GM19324 (cell line): ENCODE measurements at regions not wholly inside any gene's neighbourhood (a gene's known extent, or its start where the extent isn't known, plus 50 kb on each side); places are given as distances from the start of the nearest gene placed in this dataset.

Experiments used
- ATAC-seq: cut with Tn5 transposase; IDR thresholded peaks from one replicate; pipeline ENCODE4 v1.9.1; 2021; ENCODE audit warnings: mild to moderate bottlenecking, moderate library complexity; ENCODE audit not compliant: unreplicated experiment, low FRiP score

DNA sequence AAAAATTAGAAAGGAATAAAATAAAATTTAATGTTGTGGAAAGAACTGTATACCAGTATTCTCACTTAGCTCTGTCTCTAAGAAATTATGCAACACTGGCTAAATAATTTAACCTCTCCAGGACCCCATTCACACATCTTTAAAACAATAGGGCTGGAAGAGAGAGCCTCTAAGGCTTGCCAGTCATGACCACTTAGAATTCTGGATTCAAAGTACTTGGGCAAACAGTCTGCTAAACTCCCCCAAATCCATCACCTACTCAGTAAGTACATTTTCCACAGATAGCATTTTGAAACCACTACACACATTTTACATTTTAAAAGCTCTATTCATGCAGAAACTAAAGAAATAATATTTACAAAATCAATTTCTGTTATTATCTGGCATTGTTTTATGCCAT is 291.7 kb downstream of the TMEM167A start:
- ATAC-seq = no peak

DNA sequence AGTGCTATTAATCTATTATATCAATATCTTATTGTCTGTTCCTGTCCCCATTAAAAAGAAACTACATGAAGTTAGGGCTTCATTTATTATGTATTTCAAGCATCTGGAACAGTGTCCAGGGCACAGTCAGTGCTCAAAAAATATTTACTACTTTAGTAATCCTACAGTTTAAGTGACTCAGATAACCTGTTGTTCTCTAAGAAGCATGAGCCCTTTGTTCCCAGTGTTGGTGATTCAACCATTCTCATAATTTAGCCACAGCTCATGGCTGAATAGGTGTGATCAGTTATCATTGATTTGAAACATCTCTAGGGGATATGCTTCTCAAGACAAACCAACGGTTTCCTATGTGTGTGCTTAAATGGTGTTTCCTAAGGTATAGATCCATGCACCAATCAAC is 292.7 kb downstream of the TMEM167A start:
- no peak for ATAC-seq

DNA sequence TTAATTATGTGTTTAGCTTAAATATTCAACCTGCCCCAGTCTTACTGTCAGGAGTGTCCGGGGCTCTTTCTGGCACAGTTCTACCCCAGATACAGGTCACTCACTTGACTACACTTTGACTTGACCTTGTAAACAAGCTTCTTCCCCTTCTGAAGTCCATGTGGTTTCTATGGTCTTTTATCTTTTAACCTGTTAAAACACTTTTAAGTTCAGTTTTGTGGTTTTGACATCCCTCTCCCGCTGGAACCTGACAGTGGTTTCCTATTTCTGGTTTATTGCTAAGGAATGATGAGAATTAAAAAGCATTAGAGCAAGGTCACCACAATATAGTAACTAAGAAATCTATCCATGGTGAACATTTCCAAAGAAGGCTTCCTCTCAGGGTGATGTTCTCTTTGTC is 300.1 kb downstream of the TMEM167A start:
- ATAC-seq = no peak

DNA sequence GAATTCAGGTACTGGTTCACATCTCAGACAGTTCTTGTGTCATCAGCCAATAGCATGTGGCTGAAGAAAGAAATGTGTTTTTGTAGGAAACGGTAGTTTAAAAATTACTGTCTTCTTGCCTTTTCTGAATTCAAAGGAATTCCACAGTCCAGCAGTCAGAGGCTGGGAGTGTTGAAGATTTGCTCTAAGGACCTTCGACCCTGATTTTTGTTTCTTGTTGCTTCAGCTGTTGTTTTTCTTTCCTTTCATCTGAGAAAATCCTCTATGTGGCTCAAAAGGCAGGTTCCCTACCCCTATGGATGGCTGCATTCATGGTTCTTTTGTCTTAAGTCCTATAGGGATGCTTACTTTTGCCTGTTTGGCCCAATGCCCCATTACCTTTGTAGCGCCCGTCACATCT is 304.9 kb downstream of the TMEM167A start:
- ATAC-seq = no peak

DNA sequence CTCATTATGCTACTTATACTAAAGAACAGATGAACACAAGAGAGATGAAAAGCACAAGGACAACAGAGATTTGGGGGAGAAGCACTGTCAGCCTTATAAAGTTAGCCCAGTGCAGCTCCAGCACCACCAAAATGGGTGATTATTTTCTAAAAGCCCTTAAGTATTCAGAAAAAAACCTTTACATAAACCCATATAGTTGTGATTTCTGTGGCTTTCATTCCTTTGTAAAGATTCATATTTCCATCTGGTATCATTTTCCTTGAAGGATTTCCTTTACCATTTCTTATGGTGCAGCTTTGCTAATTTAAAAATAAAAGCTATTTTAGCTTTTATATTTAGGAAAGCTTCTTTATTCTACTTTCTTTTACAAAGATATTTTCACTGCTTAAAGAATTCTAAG is 311.0 kb downstream of the TMEM167A start:
- ATAC-seq = no peak

DNA sequence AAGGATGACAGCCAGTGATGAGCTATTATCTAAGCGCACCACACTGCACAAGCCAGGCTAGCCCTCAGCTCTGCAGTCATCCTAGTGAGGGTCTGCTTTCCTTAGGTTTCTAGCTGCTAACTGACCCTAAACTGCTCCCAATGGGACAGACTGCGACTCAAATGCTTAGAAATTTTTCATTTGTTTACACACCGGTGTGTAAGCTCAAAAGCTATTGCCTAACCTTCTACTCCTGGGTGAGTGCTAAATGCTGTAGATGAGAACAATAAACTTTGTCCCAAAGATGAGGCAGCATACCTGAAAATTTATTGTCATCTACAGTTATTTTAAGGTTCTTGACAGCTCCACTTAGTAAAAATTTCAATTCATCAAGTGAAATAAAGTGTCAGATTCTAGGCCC is 311.4 kb downstream of the TMEM167A start:
- ATAC-seq = no peak

DNA sequence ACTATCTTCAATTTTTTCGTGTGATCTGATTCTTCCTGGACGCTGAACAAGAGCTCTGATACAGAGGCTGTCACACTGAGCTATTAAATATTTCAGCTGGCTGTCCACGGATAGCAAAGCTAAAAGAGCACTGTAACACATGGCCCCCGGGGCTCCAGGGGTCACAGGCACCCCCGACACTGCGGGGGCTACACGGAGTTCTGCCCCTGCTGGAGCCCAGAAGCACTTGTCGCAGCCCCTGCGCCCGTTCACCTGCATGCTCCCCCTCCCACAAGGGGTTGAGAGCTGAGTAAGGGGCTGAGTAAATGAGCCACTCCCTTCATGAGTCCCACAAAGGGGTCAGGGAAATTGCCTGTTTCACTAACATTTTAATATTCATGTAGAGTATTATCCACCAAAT is 316.3 kb downstream of the TMEM167A start:
- ATAC-seq = no peak

DNA sequence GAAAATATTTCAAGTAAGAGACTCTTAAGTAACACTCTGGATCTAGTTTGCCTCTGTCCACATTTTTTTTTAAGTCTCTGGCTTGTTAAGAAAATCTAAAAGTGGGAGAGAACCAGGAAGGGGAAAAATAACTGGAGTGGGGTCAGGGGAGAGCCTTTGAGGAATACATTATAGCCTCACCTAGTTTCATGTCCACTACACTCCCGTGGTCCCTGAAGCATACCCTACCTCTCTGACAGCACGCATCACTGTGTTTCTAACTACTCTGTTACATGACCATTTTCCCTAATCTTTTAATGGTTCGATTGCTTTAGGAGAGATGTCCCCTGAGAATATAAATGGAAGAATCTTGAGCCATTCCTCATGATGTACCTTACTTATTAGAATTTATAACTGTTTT is 318.3 kb downstream of the TMEM167A start:
- no peak for ATAC-seq

DNA sequence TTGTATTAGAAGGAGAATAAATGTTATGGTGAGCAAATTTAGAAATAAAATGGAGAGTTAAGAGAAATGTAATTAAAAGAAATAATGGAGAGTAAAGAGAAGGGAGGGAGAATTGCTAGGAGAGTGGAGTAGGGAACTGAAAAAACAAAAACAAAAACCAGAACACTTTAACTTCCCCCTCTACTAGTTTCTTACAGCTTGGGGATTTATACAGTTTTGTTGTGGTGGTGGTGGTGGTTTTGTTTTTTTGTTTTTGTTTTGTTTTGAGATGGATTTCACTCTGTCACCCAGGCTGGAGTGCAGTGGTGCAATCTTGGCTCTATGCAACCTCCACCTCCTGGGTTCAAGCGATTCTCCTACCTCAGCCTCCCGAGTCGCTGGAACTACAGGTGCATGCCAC is 322.4 kb downstream of the TMEM167A start:
- peak; percentile 72 for ATAC-seq

DNA sequence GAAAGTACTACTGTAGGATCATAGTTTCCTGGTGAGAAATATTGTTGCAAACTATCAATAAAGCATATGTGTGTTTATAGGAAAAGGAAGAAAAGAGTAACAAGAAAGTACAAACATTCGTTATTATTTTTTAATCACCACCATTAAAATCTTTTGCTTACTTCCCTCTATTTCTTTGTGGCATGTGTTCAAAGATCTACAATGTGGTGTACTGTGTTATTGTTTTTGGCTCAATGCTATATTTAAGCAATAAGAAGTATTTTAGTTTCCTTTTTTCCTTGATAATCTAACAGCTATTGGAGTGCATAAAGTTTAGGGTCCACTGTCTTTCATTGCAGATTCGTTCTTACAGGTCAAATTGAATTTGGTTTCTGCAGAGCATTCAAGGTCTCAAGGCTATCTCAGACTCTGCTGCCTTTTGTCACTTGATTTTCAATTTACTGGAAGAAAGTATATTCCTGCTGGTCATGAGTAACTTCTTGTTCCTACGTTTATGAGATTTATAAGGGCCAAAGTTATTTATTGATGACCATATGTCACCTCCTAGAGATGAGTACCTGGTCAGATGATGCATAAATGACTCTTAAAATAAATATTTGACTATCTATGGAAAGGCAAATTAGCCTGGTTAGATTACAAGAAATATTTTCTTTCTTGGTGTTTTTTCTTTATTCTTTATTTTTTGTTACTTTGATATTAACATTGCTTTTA is 323.0 kb downstream of the TMEM167A start:
- ATAC-seq = no peak

DNA sequence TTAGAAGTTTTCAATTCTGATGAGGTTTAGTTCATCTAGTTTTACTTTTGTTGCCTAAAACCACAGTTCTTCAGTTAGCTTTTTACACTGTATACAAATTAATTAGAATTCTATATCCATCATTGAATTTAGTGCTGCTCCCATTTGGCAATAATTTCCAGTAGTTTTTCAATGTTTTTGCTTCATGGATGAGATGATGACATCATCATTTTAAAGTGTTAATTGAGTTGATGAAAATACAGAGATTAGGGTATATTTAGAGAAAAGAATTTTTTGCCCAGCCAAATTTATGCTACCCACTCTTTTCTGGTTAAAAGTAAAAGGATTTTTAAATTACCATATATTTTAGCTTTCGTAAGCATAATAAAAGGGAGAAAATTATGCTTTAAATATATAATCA is 323.8 kb downstream of the TMEM167A start:
- no peak for ATAC-seq

DNA sequence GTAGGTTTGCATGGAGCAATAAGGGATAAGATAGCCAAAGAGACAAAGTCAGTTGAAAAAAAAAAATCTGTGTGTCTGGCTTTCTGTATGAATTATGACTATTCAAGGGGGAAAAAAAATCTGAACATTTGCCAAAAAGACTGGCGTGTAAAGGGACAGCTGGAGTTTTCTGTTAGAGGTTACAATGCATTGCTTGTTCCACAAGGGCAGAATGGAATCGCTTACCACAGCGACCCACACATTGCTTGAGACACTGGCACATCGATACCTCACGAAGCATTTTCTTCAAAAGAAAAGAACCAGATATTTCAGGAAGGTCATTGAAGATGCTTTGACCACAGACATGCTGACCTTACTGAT is 327.8 kb downstream of the TMEM167A start:
- no peak for ATAC-seq

DNA sequence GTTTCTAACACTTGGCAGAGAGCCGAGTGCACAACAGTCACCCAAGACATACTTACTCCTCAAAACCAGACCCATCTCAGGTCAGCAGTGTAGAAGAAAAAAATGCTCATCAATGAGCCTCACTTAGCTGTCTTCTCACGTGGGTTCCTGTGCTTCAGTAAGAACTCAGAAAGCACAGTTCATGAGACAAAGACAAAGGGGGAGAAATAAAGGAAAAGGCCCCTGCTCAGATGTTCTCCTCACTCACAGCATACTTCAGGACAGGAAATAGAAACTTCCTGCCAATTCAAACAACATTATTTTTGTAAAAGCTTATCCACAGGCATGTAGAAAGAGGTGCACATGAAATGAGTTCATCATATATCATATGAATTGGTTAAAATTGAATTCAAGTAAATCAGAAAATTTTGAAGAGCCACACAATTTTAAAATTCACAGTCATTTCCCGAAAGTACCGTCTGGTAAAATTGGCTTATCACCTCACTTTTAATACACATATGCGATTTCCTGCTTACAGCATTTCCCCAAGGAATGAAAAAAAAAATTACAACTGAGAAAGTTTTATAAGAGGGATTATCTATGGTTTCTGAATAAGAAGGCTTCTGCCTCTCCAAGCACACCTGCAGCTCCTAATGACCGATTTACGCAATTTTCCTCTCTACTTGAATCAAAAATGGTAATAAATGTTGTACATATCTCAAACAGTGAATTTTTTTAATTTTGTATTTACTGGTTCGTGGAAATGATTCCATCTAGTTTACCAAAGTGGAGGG is 328.3 kb downstream of the TMEM167A start:
- no peak for ATAC-seq

DNA sequence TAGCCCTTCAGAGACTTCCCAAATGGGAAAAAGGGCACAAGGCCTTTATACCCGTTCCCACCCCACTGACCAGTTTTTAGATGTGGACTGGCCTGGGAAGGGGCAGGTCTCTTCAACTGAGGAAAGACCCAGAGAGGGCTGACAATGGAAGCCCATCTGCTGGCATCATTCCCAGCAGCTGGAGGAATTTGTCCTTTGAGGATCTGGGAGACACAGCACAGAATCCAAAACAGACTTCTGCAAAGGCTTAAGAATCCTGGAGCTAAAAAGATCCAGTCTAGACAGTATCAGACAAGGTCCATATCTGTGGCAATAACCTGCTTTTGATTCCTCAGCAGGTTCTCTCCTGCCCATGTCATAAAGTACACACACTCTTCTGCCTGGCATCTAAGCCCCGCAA is 329.2 kb downstream of the TMEM167A start:
- ATAC-seq = no peak

DNA sequence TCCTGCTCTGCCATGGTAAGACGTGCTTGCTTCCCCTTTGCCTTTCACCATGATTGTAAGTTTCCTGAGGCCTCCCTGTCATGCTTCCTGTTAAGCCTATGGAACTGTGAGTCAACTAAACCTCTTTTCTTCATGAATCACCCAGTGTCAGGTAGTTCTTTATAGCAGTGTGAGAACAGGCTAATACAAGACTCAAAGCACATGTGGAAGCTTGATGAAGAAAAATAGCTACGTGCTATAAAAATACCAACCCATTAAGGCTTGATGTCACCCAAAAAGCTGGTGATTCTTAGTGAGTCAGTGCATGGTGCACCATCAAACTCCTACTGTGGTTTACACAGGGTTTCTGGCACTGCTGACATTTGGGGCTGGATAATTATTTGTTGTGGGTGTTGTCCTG is 332.2 kb downstream of the TMEM167A start:
- no peak for ATAC-seq

DNA sequence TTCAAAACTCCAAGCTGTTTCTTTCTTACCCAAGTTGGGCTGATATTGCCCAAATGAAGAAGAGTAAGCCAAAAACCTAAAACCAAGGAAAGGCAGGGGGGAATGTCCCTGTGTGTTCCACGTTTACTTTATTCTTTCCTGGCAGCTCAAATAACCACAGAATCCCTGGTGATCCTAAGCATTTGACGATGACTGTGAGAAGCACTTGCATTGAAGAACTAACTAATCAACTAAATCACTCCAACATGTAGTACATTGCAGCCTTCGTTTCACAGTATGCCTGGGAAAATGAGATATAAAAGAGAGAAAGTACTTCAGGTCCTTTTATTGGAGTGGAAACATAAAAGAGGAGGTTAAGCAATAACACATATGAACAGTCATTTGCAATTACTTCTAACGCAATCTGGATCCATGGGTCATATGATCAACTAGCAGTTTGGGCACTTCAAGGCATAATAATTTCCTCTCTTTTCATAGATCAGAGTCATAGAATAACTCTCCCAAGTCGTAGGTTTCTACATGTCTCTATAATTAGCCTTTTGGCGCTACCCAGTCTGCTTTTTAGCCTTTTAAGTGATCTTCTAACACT is 338.4 kb downstream of the TMEM167A start:
- no peak for ATAC-seq

DNA sequence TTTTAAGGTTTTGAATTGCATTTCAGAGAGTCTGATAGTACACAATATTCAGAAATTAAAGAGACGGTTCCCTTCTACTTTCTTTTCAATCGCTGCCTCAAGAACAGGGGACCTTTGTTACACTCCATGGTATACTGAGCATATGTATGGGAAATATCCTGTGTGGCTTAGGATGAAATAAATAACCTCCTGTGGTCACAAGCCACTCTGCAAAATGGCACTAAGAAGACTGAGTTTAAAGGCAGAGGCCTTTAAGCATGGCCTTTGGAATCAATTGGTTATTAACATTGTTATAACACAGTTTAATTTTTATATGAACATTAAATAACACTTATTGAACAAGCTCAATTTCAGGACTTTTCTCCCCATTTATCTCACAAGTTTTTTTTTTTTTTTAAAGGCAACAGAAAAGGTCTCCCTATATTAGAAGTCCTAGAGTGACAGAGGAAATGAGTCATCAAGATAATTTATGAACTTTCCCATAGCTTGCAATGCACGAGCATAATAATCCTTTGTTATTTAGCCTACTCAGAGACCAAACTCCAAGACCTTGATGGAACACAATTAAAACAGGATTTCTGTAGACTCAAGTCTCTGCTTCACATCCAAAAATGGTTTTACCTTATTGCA is 341.9 kb downstream of the TMEM167A start:
- ATAC-seq = no peak

DNA sequence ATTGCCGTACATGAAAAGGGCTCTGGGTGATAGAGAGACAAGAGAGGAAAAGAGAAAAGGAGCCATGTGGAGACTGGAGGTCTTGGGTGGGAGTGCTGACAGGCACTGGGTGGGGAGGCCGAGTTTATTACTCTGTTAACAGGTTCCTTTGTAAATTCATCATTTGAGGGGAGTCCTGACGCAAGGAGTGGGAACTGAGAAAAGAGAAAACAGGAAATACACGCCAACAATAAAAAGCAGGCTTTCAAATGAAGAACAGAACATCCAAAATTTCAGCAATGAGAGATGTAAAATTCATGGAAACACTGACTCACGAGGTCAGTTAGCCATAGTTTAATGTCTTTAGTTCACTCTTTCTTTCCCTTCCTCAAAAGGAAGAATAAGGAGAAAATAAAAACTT is 342.8 kb downstream of the TMEM167A start:
- ATAC-seq = no peak

DNA sequence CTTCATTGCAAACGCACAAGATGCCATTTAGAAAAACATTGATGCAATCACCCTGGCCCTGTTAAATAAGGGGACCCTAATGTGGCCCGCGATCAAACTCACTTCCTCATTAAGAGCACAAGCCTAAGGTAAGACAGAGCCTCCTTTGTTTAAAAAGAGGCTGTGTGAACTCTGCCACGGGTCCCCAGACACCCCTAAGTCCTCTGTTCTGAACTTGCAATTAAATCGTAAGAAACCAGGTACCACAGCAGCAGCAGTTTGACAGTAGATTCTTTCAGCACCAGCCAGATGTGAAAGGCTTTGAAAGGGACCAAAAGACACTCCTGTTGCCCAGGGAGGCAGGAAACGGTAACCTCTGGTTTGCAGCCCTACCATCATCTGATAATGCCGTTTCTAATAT is 346.3 kb downstream of the TMEM167A start:
- ATAC-seq = no peak

DNA sequence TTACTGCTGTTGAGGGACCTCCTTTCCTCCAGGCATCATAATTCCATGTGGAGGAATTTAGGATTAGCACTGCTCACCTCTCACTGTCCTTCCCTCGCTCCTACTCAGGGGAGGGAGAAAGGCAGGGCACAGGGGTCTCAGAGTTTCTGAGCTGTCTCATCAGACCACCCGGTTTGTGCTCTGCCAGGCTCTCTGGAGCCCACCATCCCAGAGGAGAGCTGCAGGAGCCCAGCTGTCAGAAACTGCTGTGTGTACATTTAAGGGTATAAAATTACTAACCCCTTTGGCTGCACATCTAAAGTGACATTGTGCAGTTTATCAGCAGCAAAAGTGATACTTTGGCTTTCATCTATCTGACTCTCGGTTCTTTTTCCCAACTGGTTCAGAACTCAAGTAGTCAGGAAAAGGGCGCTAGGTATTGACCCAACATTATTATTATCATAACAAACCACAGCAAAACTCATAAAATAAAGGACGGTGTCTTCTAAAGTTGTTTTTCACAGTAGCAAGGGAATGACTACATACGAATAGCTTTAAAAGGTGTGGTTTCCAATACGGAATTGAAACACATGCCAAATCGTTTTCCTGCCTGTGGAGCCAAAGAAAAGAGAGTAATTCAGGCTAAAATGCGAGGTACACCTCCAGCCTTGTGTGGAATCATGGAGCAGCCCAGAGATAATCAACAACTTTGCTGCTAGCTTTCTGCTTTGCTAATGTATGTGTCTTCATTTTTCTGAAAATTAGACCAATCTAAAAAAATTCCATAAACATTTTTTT is 348.1 kb downstream of the TMEM167A start:
- ATAC-seq = no peak

DNA sequence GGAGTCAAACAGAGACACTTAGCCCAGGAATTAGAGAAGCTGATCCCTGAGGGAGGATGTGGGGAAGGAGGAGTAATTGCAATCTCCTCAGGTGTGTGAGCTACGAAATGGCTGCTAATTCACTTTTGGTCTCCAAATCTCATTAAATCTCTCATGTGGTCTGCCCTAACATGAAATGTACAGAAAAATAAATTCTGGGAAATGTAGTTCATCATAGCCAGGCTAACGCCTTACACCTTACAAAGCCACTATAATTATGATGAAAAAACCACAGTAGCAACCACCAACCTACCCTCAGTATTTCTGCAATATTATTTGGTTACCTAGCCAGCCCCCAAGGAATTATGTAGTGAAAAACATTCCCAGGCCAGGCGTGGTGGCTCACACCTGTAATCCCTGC is 354.0 kb downstream of the TMEM167A start:
- ATAC-seq = no peak
